ENCODE measurements at regions not wholly inside any gene's neighbourhood (a gene's known extent, or its start where the extent isn't known, plus 50 kb on each side); places are given as distances from the start of the nearest gene placed in this dataset.

DNA sequence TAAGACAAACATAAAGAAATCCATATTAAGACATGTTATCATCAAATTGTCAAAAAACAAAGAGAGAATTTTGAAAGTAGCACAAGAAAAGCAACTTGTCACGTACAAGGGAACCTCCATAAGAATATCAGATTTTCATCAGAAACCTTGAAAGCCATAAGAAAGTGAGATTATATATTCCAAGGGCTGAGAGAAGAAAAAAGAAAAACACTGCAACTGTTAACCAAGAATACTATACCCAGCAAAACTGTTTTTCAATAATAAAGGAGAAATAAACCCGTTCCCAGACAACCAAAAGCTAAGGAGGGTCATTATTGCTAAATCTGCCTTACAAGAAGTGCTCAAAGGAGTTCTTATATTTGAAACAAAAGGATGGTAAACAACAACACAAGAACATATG, 94.7 kb upstream of the TSPAN8 start:
- H3K4me3 ChIP-seq = no peak overlapping the region
- no peak overlapping the region for H3K9ac ChIP-seq (ENCODE audit: insufficient read depth in 1 of 2, low read length in 2 of 2)
- ATAC-seq (ENCODE audit: insufficient read depth, low FRiP score) = no peak
- 71 to 76% methylated on average over 2 of the region's 2 CpGs for WGBS, 2 donors
- H3K9me3 ChIP-seq (ENCODE audit: control insufficient read depth in 4 of 4, insufficient read depth in 3 of 4, low read length in 3 of 4) = peaks cover 0 to 7% (median 3%) of the 10 kb centered on the region in 4 donors
- TF ChIP-seq, protein P1, sequence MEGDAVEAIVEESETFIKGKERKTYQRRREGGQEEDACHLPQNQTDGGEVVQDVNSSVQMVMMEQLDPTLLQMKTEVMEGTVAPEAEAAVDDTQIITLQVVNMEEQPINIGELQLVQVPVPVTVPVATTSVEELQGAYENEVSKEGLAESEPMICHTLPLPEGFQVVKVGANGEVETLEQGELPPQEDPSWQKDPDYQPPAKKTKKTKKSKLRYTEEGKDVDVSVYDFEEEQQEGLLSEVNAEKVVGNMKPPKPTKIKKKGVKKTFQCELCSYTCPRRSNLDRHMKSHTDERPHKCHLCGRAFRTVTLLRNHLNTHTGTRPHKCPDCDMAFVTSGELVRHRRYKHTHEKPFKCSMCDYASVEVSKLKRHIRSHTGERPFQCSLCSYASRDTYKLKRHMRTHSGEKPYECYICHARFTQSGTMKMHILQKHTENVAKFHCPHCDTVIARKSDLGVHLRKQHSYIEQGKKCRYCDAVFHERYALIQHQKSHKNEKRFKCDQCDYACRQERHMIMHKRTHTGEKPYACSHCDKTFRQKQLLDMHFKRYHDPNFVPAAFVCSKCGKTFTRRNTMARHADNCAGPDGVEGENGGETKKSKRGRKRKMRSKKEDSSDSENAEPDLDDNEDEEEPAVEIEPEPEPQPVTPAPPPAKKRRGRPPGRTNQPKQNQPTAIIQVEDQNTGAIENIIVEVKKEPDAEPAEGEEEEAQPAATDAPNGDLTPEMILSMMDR (IDR thresholded peaks at IDR 0.05; ENCODE audit: control extremely low read depth, extremely low read depth) = no peak
- no peaks in the 10 kb centered on the region for H3K27me3 ChIP-seq (ENCODE audit: control insufficient read depth in 3 of 3, insufficient read depth in 3 of 3, low read length in 2 of 3)
- no peak overlapping the region for H3K27ac ChIP-seq (ENCODE audit: low read depth in 1 of 2, low read length in 1 of 2)
- no peaks in the 10 kb centered on the region for H3K36me3 ChIP-seq (ENCODE audit: control insufficient read depth in 4 of 4, insufficient read depth in 4 of 4, low read length in 4 of 4)
- H3K4me1 ChIP-seq (ENCODE audit: control insufficient read depth in 5 of 5, insufficient read depth in 5 of 5, low read length in 5 of 5) = no peaks in the 10 kb centered on the region
- DNase-seq = no peak

DNA sequence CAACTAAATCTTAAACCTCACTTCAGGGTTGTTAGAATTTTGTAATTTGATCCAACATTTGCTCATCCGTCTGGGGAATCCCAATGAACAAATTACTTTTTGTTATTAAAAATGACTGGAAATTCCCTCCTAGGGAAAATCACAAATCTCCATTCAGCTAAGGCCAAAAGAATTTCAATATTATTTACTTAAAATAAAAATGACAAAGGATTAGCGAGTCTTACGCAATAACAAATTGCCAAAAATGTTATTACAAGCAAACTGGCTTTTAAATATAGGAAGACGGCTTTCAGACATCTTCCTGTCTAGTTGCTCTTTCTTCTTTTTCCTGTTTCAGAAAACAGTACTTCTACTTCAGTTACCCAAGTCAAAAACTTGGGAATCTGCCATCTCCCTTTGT, 92.4 kb upstream of the TSPAN8 start:
- TF ChIP-seq, protein P1 (IDR thresholded peaks at IDR 0.05; ENCODE audit: control extremely low read depth, extremely low read depth) = no peak
- no peak for ATAC-seq (ENCODE audit: insufficient read depth, low FRiP score)

DNA sequence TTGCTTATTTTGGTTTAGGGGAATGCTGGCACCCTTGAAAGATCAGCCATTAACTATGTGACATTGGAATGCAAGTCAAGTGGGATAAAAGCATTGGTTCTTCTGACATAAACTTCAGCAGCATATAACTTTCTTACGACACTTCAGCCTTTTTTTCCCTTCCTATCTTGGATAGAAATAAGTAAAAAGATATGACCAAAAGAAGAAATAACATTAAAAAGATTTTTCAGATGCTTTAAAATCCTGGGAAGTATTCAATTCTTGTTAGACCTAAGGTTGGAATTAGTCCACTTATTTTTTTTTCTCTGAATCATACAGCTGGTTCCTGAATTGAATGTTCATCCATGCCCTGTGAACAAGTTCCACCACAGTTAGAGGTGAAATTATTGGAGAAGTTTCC, 85.6 kb upstream of the TSPAN8 start:
- H3K27ac ChIP-seq (ENCODE audit: low read depth in 1 of 2, low read length in 1 of 2) = no peak overlapping the region
- WGBS, 2 donors = 49 to 66% methylated on average over 1 of the region's 1 CpG
- no peaks in the 10 kb centered on the region for H3K36me3 ChIP-seq (ENCODE audit: control insufficient read depth in 4 of 4, insufficient read depth in 4 of 4, low read length in 4 of 4)
- no peak overlapping the region for H3K9ac ChIP-seq (ENCODE audit: insufficient read depth in 1 of 2, low read length in 2 of 2)
- peaks cover 0 to 33% (median 0%) of the 10 kb centered on the region in 5 donors for H3K4me1 ChIP-seq (ENCODE audit: control insufficient read depth in 5 of 5, insufficient read depth in 5 of 5, low read length in 5 of 5)
- ATAC-seq (ENCODE audit: insufficient read depth, low FRiP score) (no peak), DNase-seq (peak in 2 of 3 donors; percentile 65 to 67)
- H3K27me3 ChIP-seq (ENCODE audit: control insufficient read depth in 3 of 3, insufficient read depth in 3 of 3, low read length in 2 of 3) = no peaks in the 10 kb centered on the region
- H3K4me3 ChIP-seq = no peak overlapping the region
- TF ChIP-seq, protein P1 (IDR thresholded peaks at IDR 0.05; ENCODE audit: control extremely low read depth, extremely low read depth) = no peak
- H3K9me3 ChIP-seq (ENCODE audit: control insufficient read depth in 4 of 4, insufficient read depth in 3 of 4, low read length in 3 of 4) = no peaks in the 10 kb centered on the region

More for the DNA sequence above, 92.4 kb upstream of the TSPAN8 start:
- H3K9me3 ChIP-seq (ENCODE audit: control insufficient read depth in 4 of 4, insufficient read depth in 3 of 4, low read length in 3 of 4) = peaks cover 0 to 7% (median 3%) of the 10 kb centered on the region in 4 donors
- H3K4me3 ChIP-seq = no peak overlapping the region
- peak in 1 of 3 donors; percentile 14 for DNase-seq
- WGBS, 2 donors = 74 to 75% methylated on average over 4 of the region's 4 CpGs
- no peaks in the 10 kb centered on the region for H3K4me1 ChIP-seq (ENCODE audit: control insufficient read depth in 5 of 5, insufficient read depth in 5 of 5, low read length in 5 of 5)
- no peaks in the 10 kb centered on the region for H3K27me3 ChIP-seq (ENCODE audit: control insufficient read depth in 3 of 3, insufficient read depth in 3 of 3, low read length in 2 of 3)
- no peak overlapping the region for H3K9ac ChIP-seq (ENCODE audit: insufficient read depth in 1 of 2, low read length in 2 of 2)
- no peak overlapping the region for H3K27ac ChIP-seq (ENCODE audit: low read depth in 1 of 2, low read length in 1 of 2)
- no peaks in the 10 kb centered on the region for H3K36me3 ChIP-seq (ENCODE audit: control insufficient read depth in 4 of 4, insufficient read depth in 4 of 4, low read length in 4 of 4)

DNA sequence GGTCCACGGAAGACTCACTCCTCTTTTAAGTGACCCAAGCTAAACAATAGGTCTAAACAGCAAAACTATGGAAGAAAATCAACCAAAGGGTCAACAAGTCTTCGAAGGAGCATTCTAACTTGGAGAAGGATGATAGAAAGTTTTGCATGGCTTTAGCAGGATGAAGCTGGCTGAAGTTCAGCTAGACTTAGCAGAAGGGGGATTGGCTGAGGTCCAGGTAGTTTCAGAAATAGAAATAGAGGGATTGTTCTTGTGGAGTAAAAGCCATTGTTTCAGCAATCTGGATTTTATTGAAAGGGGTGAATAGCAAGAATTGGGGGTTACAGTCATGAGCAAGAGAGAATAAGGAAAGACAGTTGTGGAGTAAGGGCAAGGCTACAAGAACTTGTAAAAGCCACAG, 84.7 kb upstream of the TSPAN8 start:
- peak in 2 of 3 donors; percentile 75 to 93 for DNase-seq
- WGBS, 2 donors = 58 to 77% methylated on average over 2 of the region's 2 CpGs
- Histone ChIP-seq H3K27me3 (ENCODE audit: control insufficient read depth in 3 of 3, insufficient read depth in 3 of 3, low read length in 2 of 3) (no peaks in the 10 kb centered on the region), H3K27ac (ENCODE audit: low read depth in 1 of 2, low read length in 1 of 2) (no peak overlapping the region), H3K9me3 (ENCODE audit: control insufficient read depth in 4 of 4, insufficient read depth in 3 of 4, low read length in 3 of 4) (no peaks in the 10 kb centered on the region), H3K36me3 (ENCODE audit: control insufficient read depth in 4 of 4, insufficient read depth in 4 of 4, low read length in 4 of 4) (no peaks in the 10 kb centered on the region), H3K9ac (ENCODE audit: insufficient read depth in 1 of 2, low read length in 2 of 2) (no peak overlapping the region), H3K4me3 (no peak overlapping the region), H3K4me1 (ENCODE audit: control insufficient read depth in 5 of 5, insufficient read depth in 5 of 5, low read length in 5 of 5) (peaks cover 0 to 33% (median 0%) of the 10 kb centered on the region in 5 donors)
- no peak for ATAC-seq (ENCODE audit: insufficient read depth, low FRiP score)
- TF ChIP-seq, protein P1 (IDR thresholded peaks at IDR 0.05; ENCODE audit: control extremely low read depth, extremely low read depth) = no peak
